HepG2 (cell line): ENCODE measurements at regions not wholly inside any gene's neighbourhood (a gene's known extent, or its start where the extent isn't known, plus 50 kb on each side); places are given as distances from the start of the nearest gene placed in this dataset.

Experiments used
- ATAC-seq: fragments of 200-7000 bp; cut with Tn5 transposase; 3 replicates; pipeline ENCODE4 v1.9.1; 2020; ENCODE audit warnings: mild to moderate bottlenecking, moderate library complexity
- BruUV-seq: library from RNA; stranded (reverse); fragments of 400-500 nt; replicated peaks from 2 replicates; lab custom pipeline; 2021; lab: Mats Ljungman, UMichigan
- CTCF ChIA-PET: fragments of 300-600 bp; formaldehyde crosslinking; extraction: SDS; loops from one replicate; lab custom pipeline; 2021; ENCODE audit warnings: low total read pairs, inconsistent platforms, low intra/inter-chr PET ratio; lab: Yijun Ruan, JAX
- POLR2A ChIA-PET: fragments of 350-600 bp; sonication (Branson Sonifier 250); formaldehyde crosslinking; loops from one replicate; lab custom pipeline; 2020; ENCODE audit warnings: antibody characterized with exemption, inconsistent platforms; lab: Yijun Ruan, JAX
- DNase-seq: peaks from one replicate; pipeline ENCODE4 v3.0.0-alpha.2; 2015; ENCODE audit warnings: low spot score
- FAIRE-seq: peaks from 3 replicates; lab custom pipeline; 2011; peaks lifted over from hg19 to GRCh38; lab: Jason Lieb, UNC
- H2AFZ ChIP-seq: one replicate; pipeline ENCODE4 v1.6.1; 2011; ENCODE audit warnings: low read length, inconsistent platforms
- H3K27ac ChIP-seq: fragments of 300-600 bp; 3 replicates; pipeline ENCODE4 v1.8.0; 2011; ENCODE audit warnings: mixed run types, mild to moderate bottlenecking, mixed read lengths, low read length, inconsistent platforms; ENCODE audit not compliant: insufficient read depth; ENCODE audit errors: extremely low read length
- H3K27me3 ChIP-seq, 2 experiments: fragments of 200-600 bp in 1 of 2; 2 replicates in 1 of 2; 3 replicates in 1 of 2; pipeline versions ENCODE4 v1.6.0 to v1.8.0; 2011; ENCODE audit warnings: low read length in 2 of 2, mild to moderate bottlenecking in 2 of 2, moderate library complexity in 2 of 2, inconsistent platforms in 1 of 2; ENCODE audit not compliant: insufficient read depth in 2 of 2, control insufficient read depth in 1 of 2
- H3K36me3 ChIP-seq, 2 experiments: fragments of 200-600 bp in 1 of 2; replicated peaks in 1 of 2; 2 replicates in 1 of 2; 3 replicates in 1 of 2; pipeline versions ENCODE4 v1.5.1 to v1.8.0; 2011; ENCODE audit warnings: low read length in 2 of 2, inconsistent platforms in 1 of 2; ENCODE audit not compliant: insufficient read depth in 2 of 2, control insufficient read depth in 1 of 2
- H3K4me1 ChIP-seq: 2 replicates; pipeline ENCODE4 v1.5.1; 2012; ENCODE audit warnings: low read length, inconsistent platforms; ENCODE audit not compliant: insufficient read depth
- H3K4me2 ChIP-seq: 2 replicates; pipeline ENCODE4 v1.6.0; 2011; ENCODE audit warnings: low read depth, low read length, inconsistent platforms
- H3K4me3 ChIP-seq, 3 experiments: fragments of 200-600 bp in 1 of 3; sonication (generic), shearing (Covaris generic) in 1 of 3; replicated peaks in 1 of 3; 2 replicates each; pipeline ENCODE4 v1.5.1; 2011 to 2016; ENCODE audit warnings: low read length in 3 of 3, inconsistent platforms in 2 of 3, low read depth in 2 of 3, mild to moderate bottlenecking in 2 of 3, control low read depth in 1 of 3, mixed read lengths in 1 of 3; ENCODE audit not compliant: insufficient read depth in 1 of 3
- H3K79me2 ChIP-seq: one replicate; pipeline ENCODE4 v1.6.1; 2011; ENCODE audit warnings: low read length, inconsistent platforms; ENCODE audit not compliant: insufficient read depth
- H3K9ac ChIP-seq: 2 replicates; pipeline ENCODE4 v1.6.0; 2011; ENCODE audit warnings: mild to moderate bottlenecking, low read depth, low read length, inconsistent platforms; ENCODE audit not compliant: insufficient read depth
- H3K9me3 ChIP-seq: 2 replicates; pipeline ENCODE4 v1.5.1; 2012; ENCODE audit warnings: mild to moderate bottlenecking, low read length
- H4K20me1 ChIP-seq: 2 replicates; pipeline ENCODE4 v1.6.0; 2011; ENCODE audit warnings: inconsistent platforms, mild to moderate bottlenecking, low read length, moderate library complexity; ENCODE audit not compliant: insufficient read depth
- AHR ChIP-seq: IDR thresholded peaks from 2 replicates; pipeline ENCODE4 v1.6.1; 2018; ENCODE audit warnings: missing genetic modification reagents, missing compliant biosample characterization
- FOXA3 ChIP-seq: IDR thresholded peaks from 2 replicates; pipeline ENCODE4 v1.6.1; 2016; ENCODE audit warnings: missing genetic modification reagents, missing compliant biosample characterization
- FOXM1 ChIP-seq: sonication (generic); formaldehyde crosslinking; IDR thresholded peaks from 2 replicates; pipeline ENCODE4 v1.5.0; 2020; ENCODE audit warnings: missing genetic modification reagents
- MBNL3 ChIP-seq: fragments of 250-450 bp; sonication (Bioruptor Pico); conservative IDR thresholded peaks from 2 replicates; pipeline ENCODE4 v1.8.0; 2022; ENCODE audit warnings: mild to moderate bottlenecking, inconsistent platforms
- NFATC3 ChIP-seq: sonication (generic); formaldehyde crosslinking; IDR thresholded peaks from 2 replicates; pipeline ENCODE4 v1.5.1; 2020; ENCODE audit warnings: mild to moderate bottlenecking, missing genetic modification reagents
- PHF20 ChIP-seq: sonication (generic); formaldehyde crosslinking; IDR thresholded peaks from 2 replicates; pipeline ENCODE4 v1.5.0; 2020; ENCODE audit warnings: mild to moderate bottlenecking, missing genetic modification reagents
- RCOR2 ChIP-seq: IDR thresholded peaks from 2 replicates; pipeline ENCODE4 v1.6.1; 2016; ENCODE audit warnings: missing biosample characterization, missing genetic modification reagents
- SYNCRIP ChIP-seq: fragments of 200-400 bp; formaldehyde crosslinking; IDR thresholded peaks from 2 replicates; pipeline ENCODE4 v1.6.1; 2018; ENCODE audit warnings: mild to moderate bottlenecking, low read depth, low read length; ENCODE audit not compliant: insufficient read depth
- ZC3H13 ChIP-seq: sonication (generic); formaldehyde crosslinking; IDR thresholded peaks from 2 replicates; pipeline ENCODE4 v1.8.1; 2023; ENCODE audit warnings: mild to moderate bottlenecking, missing genetic modification reagents, moderate library complexity
- ZFP1 ChIP-seq: IDR thresholded peaks from 2 replicates; pipeline ENCODE4 v1.6.1; 2016
- ZNF234 ChIP-seq: sonication (generic); formaldehyde crosslinking; conservative IDR thresholded peaks from 2 replicates; pipeline ENCODE4 v1.5.1; 2020; ENCODE audit warnings: mild to moderate bottlenecking, missing genetic modification reagents
- ZNF350 ChIP-seq: sonication (generic); formaldehyde crosslinking; IDR thresholded peaks from 2 replicates; pipeline ENCODE4 v1.4.0; 2020; ENCODE audit warnings: mild to moderate bottlenecking, low read depth, missing genetic modification reagents, borderline replicate concordance
- in situ Hi-C: cut with HindIII; loops from 2 replicates; pipeline ENCODE4 v1.10.0; 2017; ENCODE audit warnings: low pct_unique_long_range_greater_than_20kb; ENCODE audit not compliant: extremely low pct_ligation_motif_present
- intact Hi-C: fragments of 100-400 bp; cut with micrococcal nuclease; formaldehyde crosslinking; loops from one replicate; pipeline ENCODE4 v1.10.0; 2022; ENCODE audit not compliant: unreplicated experiment
- TF ChIP-seq, protein P1 (sequence below): fragments of 450-650 bp; IDR thresholded peaks from 2 replicates; pipeline ENCODE4 v1.6.1; 2016

GRCh38 chr1:189550498-189550897, 927.2 kb downstream of the BRINP3 start:
- POLR2A ChIA-PET = no interaction called here
- no peak overlapping the region for H3K9ac ChIP-seq
- no peaks in the 10 kb centered on the region for H3K36me3 ChIP-seq
- no peaks in the 10 kb centered on the region for H4K20me1 ChIP-seq
- no peak overlapping the region for H3K27ac ChIP-seq
- ATAC-seq (no peak), FAIRE-seq (no peak), DNase-seq (no peak)
- no peak overlapping the region for H3K4me3 ChIP-seq
- H3K27me3 ChIP-seq = no peaks in the 10 kb centered on the region
- intact Hi-C loops (no loop called here), in situ Hi-C loops (no loop called here)
- CTCF ChIA-PET = no interaction called here
- H3K79me2 ChIP-seq = no peaks in the 10 kb centered on the region
- no TSS peak for BruUV-seq
- no peaks in the 10 kb centered on the region for H3K4me1 ChIP-seq
- no peaks in the 10 kb centered on the region for H3K9me3 ChIP-seq
- no peak overlapping the region for H2AFZ ChIP-seq
- no peak for TF ChIP-seq MBNL3
- TF ChIP-seq ZNF350 (CRISPR knock-in tag) = no peak
- no peak for TF ChIP-seq RCOR2
- TF ChIP-seq PHF20 (CRISPR knock-in tag) = no peak
- TF ChIP-seq FOXM1 (CRISPR knock-in tag) = no peak
- TF ChIP-seq, protein P1, sequence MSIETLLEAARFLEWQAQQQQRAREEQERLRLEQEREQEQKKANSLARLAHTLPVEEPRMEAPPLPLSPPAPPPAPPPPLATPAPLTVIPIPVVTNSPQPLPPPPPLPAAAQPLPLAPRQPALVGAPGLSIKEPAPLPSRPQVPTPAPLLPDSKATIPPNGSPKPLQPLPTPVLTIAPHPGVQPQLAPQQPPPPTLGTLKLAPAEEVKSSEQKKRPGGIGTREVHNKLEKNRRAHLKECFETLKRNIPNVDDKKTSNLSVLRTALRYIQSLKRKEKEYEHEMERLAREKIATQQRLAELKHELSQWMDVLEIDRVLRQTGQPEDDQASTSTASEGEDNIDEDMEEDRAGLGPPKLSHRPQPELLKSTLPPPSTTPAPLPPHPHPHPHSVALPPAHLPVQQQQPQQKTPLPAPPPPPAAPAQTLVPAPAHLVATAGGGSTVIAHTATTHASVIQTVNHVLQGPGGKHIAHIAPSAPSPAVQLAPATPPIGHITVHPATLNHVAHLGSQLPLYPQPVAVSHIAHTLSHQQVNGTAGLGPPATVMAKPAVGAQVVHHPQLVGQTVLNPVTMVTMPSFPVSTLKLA = no peak
- TF ChIP-seq ZC3H13 (CRISPR knock-in tag) = no peak
- no peak for TF ChIP-seq ZFP1 (CRISPR knock-in tag)
- TF ChIP-seq FOXA3 = no peak
- no peak for TF ChIP-seq ZNF234 (CRISPR knock-in tag)
- TF ChIP-seq SYNCRIP = no peak
- no peak for TF ChIP-seq NFATC3
- no peak for TF ChIP-seq AHR (CRISPR knock-in tag)
- H3K4me2 ChIP-seq = no peak overlapping the region
